ENCODE measurements at regions not wholly inside any gene's neighbourhood (a gene's known extent, or its start where the extent isn't known, plus 50 kb on each side); places are given as distances from the start of the nearest gene placed in this dataset.

- no peaks in the 10 kb centered on the region for H3K9me1 ChIP-seq (ENCODE audit: insufficient read depth, low read length)
- no peaks in the 10 kb centered on the region for H3K79me1 ChIP-seq (ENCODE audit: low read depth in 1 of 2, low read length in 2 of 2)
- no peak overlapping the region for H3K27ac ChIP-seq (ENCODE audit: insufficient read depth, low read length)
- H4K5ac ChIP-seq (ENCODE audit: low read depth, low read length), result no peak overlapping the region
- in situ Hi-C loops (cut with MboI; ENCODE audit: low sequenced_read_pairs), result no loop called here
- H2BK120ac ChIP-seq (ENCODE audit: low read depth, low read length), result no peak overlapping the region
- no peak overlapping the region for H3K9ac ChIP-seq (ENCODE audit: low read depth, low read length)
- H2BK15ac ChIP-seq (ENCODE audit: low read depth, low read length), result no peak overlapping the region
- H2AFZ ChIP-seq (replicated peaks; ENCODE audit: low read length, poor library complexity), result no peak overlapping the region
- H3K23ac ChIP-seq (ENCODE audit: low read depth, low read length), result no peak overlapping the region
- intact Hi-C loops (cut with micrococcal nuclease), result no loop called here
- no peak overlapping the region for H3K56ac ChIP-seq (ENCODE audit: extremely low read depth, insufficient read depth, low read length)
- no peak for DNase-seq
- no peak overlapping the region for H3K4ac ChIP-seq (ENCODE audit: low read depth, low read length)
- CTCF ChIA-PET, result no interaction called here
- no peaks in the 10 kb centered on the region for H3K27me3 ChIP-seq (ENCODE audit: control insufficient read depth, insufficient read depth, low read length)
- H2AK5ac ChIP-seq (ENCODE audit: low read depth, low read length), result no peak overlapping the region
- WGBS, 2 experiments (ENCODE audit: extremely low coverage in 2 of 2, insufficient read length in 1 of 2), result no CpG with 5 or more reads among the region's 4 CpGs
- no peak overlapping the region for H3K4me3 ChIP-seq (ENCODE audit: insufficient read depth, low read depth, low read length)
- no peaks in the 10 kb centered on the region for H3K36me3 ChIP-seq (ENCODE audit: control insufficient read depth, insufficient read depth, low read length)
- H3K9me3 ChIP-seq (ENCODE audit: control insufficient read depth, insufficient read depth, low read length), result no peaks in the 10 kb centered on the region
- H3K18ac ChIP-seq (ENCODE audit: low read depth, low read length), result no peak overlapping the region
- no peak overlapping the region for H3K4me2 ChIP-seq (ENCODE audit: low read depth, low read length)
- H2BK20ac ChIP-seq (ENCODE audit: low read depth, low read length), result no peak overlapping the region
- no peak for TF ChIP-seq MAZ (IDR thresholded peaks at IDR 0.05; ENCODE audit: borderline replicate concordance, low read depth, low read length)
- no peak for TF ChIP-seq FOS (IDR thresholded peaks at IDR 0.05; ENCODE audit: low read depth, low read length)
- TF ChIP-seq NFE2L2 (IDR thresholded peaks at IDR 0.05; ENCODE audit: low read depth, low read length), result no peak
- TF ChIP-seq RAD21 (IDR thresholded peaks at IDR 0.05; ENCODE audit: low read length), result no peak
- TF ChIP-seq MXI1 (IDR thresholded peaks at IDR 0.05; ENCODE audit: borderline replicate concordance, low read depth, low read length), result no peak
- no peak for TF ChIP-seq POLR2A (IDR thresholded peaks at IDR 0.05; ENCODE audit: low read depth, low read length)
- TF ChIP-seq, protein P1, sequence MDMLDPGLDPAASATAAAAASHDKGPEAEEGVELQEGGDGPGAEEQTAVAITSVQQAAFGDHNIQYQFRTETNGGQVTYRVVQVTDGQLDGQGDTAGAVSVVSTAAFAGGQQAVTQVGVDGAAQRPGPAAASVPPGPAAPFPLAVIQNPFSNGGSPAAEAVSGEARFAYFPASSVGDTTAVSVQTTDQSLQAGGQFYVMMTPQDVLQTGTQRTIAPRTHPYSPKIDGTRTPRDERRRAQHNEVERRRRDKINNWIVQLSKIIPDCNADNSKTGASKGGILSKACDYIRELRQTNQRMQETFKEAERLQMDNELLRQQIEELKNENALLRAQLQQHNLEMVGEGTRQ (IDR thresholded peaks at IDR 0.05; ENCODE audit: low read depth, low read length), result no peak
- no peak for TF ChIP-seq MAFK (IDR thresholded peaks at IDR 0.05; ENCODE audit: low read depth, low read length)
- no peak for TF ChIP-seq RCOR1 (IDR thresholded peaks at IDR 0.05; ENCODE audit: insufficient replicate concordance, low read length)
- no peak for TF ChIP-seq CEBPB (IDR thresholded peaks at IDR 0.05; ENCODE audit: low read depth, low read length)
- no peak for ATAC-seq (ENCODE audit: low read depth)
- no peak overlapping the region for H4K91ac ChIP-seq (ENCODE audit: insufficient read depth, low read depth, low read length)
- H3K14ac ChIP-seq (replicated peaks; ENCODE audit: low read depth, low read length), result no peak overlapping the region
- H2BK5ac ChIP-seq (ENCODE audit: low read depth, low read length, poor library complexity, severe bottlenecking), result no peak overlapping the region
- H4K20me1 ChIP-seq (ENCODE audit: insufficient read depth, low read length), result no peaks in the 10 kb centered on the region
- no peak overlapping the region for H4K8ac ChIP-seq (ENCODE audit: low read depth in 2 of 2, low read length in 2 of 2)
- no peak overlapping the region for H2AK9ac ChIP-seq (replicated peaks; ENCODE audit: low read depth, low read length, poor library complexity)
- H3K4me1 ChIP-seq (ENCODE audit: control insufficient read depth, insufficient read depth, low read length), result peaks cover 1% of the 10 kb centered on the region; the same call in 1 of the 2 replicates
- dilution Hi-C loops (cut with HindIII; ENCODE audit: low sequenced_read_pairs, unreplicated experiment), result no loop called here
- POLR2A ChIA-PET (ENCODE audit: unreplicated experiment), result no interaction called here
- no TSS peak for BruUV-seq (replicated peaks)
These were observed 189.7 kb upstream of the ZBTB20 start for GRCh38 chr3:115336836-115337235.
